GM19238 (cell line): ENCODE measurements at regions not wholly inside any gene's neighbourhood (a gene's known extent, or its start where the extent isn't known, plus 50 kb on each side); places are given as distances from the start of the nearest gene placed in this dataset.
"Not testable (repeated sequence)": the region's sequence is repeated elsewhere in the genome, so short reads cannot be mapped to it uniquely, and the experiment has no call there.

Experiments used
- DNase-seq: peaks from one replicate; pipeline ENCODE4 v3.0.0; 2011; ENCODE audit warnings: low spot score; ENCODE audit not compliant: insufficient read length

GRCh38 chr22:47488131-47488530 is 725.7 kb downstream of the TBC1D22A start:
- not testable (repeated sequence) for DNase-seq

- no peak for DNase-seq
These were observed 724.3 kb downstream of the TBC1D22A start for GRCh38 chr22:47486569-47487312.

GRCh38 chr22:47484960-47485569 is 722.6 kb downstream of the TBC1D22A start:
- DNase-seq: no peak

- no peak for DNase-seq
These were observed 713.8 kb downstream of the TBC1D22A start for GRCh38 chr22:47476231-47476630.

GRCh38 chr22:47474895-47475294 is 712.4 kb downstream of the TBC1D22A start:
- no peak for DNase-seq

GRCh38 chr22:47474464-47474863 is 712.0 kb downstream of the TBC1D22A start:
- DNase-seq: no peak

GRCh38 chr22:47472636-47473035 is 710.2 kb downstream of the TBC1D22A start:
- no peak for DNase-seq

- no peak for DNase-seq
These were observed 709.0 kb downstream of the TBC1D22A start for GRCh38 chr22:47471406-47471805.

GRCh38 chr22:47465809-47466208 is 703.4 kb downstream of the TBC1D22A start:
- DNase-seq: no peak

GRCh38 chr22:47465222-47465621 is 702.8 kb downstream of the TBC1D22A start:
- DNase-seq: no peak

GRCh38 chr22:47463220-47463619 is 700.8 kb downstream of the TBC1D22A start:
- no peak for DNase-seq

- DNase-seq: no peak
These were observed 698.4 kb downstream of the TBC1D22A start for GRCh38 chr22:47460861-47461260.

- no peak for DNase-seq
These were observed 697.7 kb downstream of the TBC1D22A start for GRCh38 chr22:47460176-47460575.

GRCh38 chr22:47458348-47458747 is 695.9 kb downstream of the TBC1D22A start:
- DNase-seq: no peak

GRCh38 chr22:47457509-47458300 is 695.3 kb downstream of the TBC1D22A start:
- DNase-seq: no peak

- no peak for DNase-seq
These were observed 694.6 kb downstream of the TBC1D22A start for GRCh38 chr22:47457021-47457420.

GRCh38 chr22:47456031-47456430 is 693.6 kb downstream of the TBC1D22A start:
- no peak for DNase-seq

GRCh38 chr22:47453049-47453448 is 690.6 kb downstream of the TBC1D22A start:
- DNase-seq: no peak

GRCh38 chr22:47452184-47452583 is 689.7 kb downstream of the TBC1D22A start:
- no peak for DNase-seq

GRCh38 chr22:47450876-47451475 is 688.5 kb downstream of the TBC1D22A start:
- no peak for DNase-seq

- DNase-seq: no peak
These were observed 687.2 kb downstream of the TBC1D22A start for GRCh38 chr22:47449508-47450270.
